Stimulated activated CD4-positive, alpha-beta T cell treated with anti-CD3 and anti-CD28 coated beads, Interleukin-2, amount 100 ng/mL, for 48 hours (primary cell): ENCODE measurements at regions not wholly inside any gene's neighbourhood (a gene's known extent, or its start where the extent isn't known, plus 50 kb on each side); places are given as distances from the start of the nearest gene placed in this dataset.

Experiments
- DNase-seq, 2 donors: peaks; one replicate each; pipeline ENCODE4 v3.0.0-alpha.2; 2020

DNA sequence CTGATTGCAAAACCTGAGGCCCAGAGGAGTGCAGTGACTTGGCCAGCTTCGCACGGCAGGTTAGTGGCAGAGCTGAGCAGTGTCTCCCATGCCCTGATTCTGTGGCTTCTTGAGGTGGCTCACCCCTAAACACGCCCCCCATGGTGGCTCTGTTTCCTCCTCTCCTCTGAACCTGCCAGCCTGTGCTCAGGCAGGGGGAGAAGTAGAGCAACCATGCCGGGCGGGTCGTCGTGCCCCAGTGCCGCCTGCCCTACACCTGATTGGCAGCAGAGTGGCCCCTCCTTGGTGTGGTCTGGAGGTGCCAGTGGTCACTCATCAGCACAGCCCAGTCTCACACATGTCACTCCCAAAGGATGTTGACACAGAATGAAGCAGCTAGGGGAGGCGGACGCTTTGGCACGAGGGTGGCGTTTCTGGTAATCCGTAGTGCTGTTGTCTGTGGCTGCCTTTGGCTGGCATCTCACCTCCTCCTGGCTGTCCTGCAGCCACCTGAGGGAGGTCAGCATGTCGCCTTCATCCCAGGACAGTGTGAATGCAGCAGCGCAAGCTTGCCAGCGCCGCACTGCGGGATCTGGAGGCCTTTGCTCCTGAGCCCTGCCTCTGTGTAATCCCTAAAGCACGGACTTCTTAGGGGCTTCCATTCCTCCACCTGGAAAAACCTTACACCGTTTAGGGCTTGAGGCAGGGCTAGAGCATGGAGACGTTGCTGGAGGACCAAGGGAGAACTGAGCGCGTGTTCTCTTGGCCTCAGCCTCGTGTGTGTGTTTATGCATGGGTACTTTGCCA, 294.7 kb downstream of the SEC14L1 start:
- no peak for DNase-seq

DNA sequence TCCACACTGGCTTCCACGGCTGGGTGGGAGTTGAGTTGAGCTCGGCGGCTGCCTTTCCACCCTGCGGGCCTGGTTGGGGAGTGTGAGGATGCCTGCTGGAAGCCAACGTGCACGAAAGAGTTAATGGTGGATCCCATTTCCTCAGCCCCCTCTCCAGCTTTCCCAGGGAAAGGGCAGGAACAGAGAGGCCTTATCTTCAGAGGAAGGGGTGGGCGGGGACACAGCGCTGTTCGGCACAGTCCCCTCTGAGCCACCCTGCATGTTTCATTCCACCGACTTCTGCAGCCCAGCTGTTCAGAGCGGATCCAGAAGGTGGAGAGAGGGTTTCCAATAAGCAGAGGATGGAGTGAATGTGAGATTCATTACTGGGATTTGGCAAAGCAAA, 295.3 kb downstream of the SEC14L1 start:
- no peak for DNase-seq

GRCh38 chr17:77436481-77436880, 295.7 kb downstream of the SEC14L1 start:
- DNase-seq: no peak

GRCh38 chr17:77437017-77437416, 296.2 kb downstream of the SEC14L1 start:
- DNase-seq: no peak

DNA sequence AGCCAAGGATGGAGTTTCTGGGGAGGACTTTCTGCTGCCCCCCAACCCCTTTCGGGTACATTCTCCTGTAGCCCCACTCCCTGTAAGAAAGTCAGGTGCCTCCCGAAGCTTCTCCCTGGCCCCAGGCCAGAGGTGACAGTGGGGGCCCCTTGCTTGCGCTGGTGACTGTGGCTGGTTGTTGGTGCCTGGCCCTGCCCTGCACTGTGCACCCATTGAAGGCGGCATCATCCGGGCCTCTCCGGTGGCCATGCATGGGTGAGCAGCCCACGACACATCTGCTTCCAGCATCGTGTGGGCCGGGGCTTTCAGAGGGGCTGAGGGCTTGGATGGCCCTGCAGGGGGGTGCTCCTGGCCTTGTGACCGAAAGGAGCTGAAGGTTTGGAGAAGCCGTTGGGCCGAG, 297.0 kb downstream of the SEC14L1 start:
- no peak for DNase-seq

- no peak for DNase-seq
Observed at GRCh38 chr17:77438241-77439188, 297.7 kb downstream of the SEC14L1 start.

- no peak for DNase-seq
Observed at GRCh38 chr17:77439189-77440018, 298.6 kb downstream of the SEC14L1 start.

DNA sequence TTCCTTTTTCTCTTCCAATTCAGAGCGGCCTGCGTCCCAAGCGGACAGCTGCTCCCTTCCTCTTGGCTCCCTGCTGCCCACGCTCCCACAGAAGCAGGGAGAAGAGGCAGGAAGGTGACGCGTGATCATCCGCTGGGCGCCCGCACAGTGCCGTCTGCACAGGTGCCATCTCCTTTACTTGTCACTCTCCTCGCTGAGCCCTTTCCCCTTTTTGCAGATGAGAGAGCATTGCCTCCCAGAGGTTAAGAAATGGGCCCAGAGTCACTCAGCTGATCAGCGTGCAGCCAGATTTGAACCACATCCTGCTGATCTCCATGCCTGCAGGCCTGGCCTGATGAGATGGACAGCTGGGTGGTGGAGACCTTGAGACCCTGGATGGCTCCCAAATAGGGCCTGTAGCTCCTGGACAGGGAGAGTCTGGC, 299.8 kb downstream of the SEC14L1 start:
- DNase-seq: no peak

DNA sequence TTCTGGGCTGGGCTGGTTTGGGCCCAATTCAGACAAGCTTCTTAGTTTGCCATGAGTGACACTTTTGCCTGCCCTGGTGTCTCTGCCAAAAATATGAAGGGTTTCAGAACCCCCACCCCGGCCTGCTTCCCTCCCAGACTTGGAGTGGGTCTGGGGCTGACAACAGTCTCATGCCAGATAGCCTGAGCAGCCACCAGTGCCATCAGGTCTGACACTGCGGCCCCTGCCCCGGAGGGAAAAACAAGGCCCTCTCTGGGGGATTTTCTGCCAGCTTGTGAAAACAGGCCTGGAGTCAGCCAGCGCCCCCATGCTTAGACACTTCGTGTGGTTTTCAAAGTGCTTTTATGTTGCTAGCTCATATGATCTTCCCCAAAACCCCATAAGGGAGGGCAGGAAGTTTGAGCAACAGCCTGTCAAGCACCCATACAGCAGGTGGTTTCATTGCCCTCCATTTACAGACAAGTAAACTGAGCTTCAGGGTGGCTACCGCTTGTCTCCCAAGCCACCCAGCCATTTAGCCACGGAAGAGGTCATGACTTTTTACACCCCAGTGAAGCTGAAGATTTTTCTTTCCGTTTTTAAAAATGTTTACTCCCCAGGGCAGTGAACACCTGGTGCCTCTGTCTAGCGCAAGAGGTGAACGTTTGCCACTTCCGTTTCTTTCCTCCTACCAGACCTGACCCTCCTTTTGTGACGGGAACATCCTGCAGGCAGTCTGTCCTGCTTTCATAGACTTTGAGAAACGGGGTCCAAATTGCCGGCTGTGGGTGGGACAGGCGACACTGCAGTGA, 300.6 kb downstream of the SEC14L1 start:
- no peak for DNase-seq

GRCh38 chr17:77441940-77442339, 301.2 kb downstream of the SEC14L1 start:
- no peak for DNase-seq

DNA sequence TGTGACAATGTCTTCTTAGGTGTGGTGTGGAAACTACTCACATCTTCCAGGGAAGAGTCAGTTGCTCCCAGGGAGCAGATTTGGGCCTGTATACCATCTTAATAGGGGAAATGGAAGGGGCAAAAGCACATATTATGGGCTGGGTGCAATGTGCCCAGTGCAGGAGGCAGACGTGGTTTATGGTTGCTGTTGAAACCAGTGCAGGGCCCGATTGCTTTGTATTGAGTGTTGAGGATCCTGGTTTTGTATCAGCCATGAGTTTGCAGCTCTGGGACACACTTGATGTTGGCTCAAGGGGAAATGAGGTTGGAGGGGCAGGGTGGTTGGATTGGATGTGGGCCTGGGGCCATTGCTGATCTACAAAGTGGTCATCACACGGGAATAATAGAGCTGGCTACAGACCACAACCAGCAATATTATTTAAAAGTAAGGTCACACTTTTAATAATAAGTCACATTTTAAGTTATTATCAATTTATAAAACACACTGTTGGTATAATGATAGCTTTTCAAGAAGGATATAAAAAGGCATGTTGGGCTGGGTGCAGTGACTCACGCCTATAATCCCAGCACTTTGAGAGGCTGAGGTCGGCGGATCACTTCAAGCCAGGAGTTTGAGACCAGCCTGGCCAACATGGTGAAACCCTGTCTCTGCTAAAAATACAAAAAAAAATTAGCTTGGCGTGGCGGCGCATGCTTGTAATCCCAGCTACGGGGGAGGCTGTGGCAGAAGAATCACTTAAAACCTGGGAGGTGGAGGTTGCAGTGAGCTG, 302.4 kb downstream of the SEC14L1 start:
- DNase-seq: no peak

DNA sequence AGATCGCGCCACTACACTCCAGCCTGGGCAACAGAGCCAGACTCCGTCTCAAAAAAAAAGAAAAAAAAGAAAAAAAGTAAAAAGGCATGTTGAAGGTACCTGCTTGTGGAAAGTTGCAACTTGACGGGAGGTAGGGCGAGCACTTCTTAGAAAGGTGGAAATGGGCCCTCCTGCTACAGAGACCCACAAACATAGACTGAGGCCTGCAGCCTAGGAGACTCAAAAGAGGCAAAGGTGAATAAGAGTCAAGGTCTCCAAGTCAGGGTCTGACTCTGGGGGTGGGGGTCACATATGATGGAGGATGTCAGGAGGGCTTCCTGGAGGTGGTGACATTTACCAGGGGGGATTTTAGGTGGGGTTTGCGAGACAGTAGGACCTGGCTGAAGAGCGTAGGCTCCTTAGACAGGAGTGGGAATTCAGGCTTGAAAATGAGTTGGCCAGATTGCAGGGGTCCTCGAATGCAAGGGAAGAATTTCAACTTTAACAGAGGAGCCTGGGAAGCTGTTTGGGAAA, 303.0 kb downstream of the SEC14L1 start:
- no peak for DNase-seq

- DNase-seq: no peak
Observed at GRCh38 chr17:77444628-77444983, 303.8 kb downstream of the SEC14L1 start.

DNA sequence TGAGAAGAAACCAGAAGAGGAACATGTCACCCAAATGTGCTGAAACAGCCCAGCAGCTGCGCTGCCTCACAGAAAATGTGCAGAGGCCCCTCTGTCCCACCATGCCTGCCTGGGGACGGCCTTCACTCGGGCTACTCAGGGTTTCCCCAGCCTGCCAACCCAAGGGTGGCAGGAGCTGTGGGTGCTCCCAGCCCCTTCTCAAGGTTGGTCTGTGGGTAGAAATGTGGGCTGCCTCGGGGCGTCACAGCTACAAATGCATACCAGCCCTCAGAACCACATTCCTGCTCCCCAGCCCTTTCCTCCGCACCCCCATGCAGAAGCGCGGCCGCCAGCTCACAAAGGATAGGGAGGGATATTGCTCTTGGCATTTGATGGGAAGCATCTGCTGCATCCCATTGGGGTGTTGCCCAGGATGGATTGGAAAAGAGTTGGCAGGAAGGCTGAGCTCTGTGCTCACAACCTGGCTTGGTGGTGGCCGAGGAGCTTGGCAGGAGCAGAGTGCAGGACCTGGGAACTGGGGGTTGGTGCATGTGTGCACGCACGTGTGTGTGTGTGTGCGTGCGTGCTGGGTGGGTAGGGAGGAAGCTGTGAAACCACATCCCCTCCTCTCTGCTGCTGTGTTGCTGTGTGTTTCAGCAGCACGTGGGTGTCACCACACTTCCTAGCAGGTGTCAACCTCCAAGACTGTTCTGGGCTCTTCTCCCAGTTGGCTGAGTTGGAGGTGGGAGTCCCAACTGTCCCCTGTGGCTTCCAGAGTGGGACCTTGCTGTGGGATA, 304.4 kb downstream of the SEC14L1 start:
- no peak for DNase-seq

DNA sequence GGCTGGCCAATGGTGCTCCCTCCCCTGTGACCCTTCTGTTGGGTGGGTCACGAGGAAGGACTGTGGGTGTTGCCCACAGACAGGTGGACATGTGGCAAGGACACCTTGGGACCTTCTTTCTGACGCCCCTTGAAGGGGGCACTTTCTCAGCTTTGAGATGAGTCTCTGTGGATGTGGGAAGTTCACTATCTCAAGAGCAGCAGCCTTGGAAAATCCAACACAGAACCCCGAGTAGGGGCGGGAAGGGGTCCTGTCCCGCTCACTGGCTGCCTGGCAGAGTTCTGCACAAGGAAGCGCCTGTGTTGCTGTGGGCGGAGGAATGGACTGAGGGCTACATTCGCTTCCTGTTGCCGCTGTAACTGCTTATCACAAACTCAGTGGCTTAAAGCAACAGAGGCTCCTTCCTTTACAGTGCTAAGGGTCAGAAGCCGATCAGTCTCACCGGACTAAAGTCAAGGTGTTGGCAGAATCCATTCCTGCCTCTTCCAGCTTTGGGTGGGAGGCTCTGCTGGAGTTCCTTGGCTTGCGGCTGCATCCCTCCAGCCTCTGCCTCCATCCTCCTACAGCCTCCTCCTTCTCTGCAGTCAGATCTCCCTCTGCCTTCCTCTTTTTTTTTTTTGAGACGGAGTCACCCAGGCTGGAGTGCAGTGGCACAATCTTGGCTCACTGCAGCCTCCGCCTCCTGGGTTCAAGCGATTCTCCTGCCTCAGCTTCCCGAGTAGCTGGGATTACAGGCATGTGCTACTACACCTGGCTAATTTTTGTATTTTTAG, 305.2 kb downstream of the SEC14L1 start:
- DNase-seq: no peak

- DNase-seq: no peak
Observed at GRCh38 chr17:77446940-77447634, 306.3 kb downstream of the SEC14L1 start.

DNA sequence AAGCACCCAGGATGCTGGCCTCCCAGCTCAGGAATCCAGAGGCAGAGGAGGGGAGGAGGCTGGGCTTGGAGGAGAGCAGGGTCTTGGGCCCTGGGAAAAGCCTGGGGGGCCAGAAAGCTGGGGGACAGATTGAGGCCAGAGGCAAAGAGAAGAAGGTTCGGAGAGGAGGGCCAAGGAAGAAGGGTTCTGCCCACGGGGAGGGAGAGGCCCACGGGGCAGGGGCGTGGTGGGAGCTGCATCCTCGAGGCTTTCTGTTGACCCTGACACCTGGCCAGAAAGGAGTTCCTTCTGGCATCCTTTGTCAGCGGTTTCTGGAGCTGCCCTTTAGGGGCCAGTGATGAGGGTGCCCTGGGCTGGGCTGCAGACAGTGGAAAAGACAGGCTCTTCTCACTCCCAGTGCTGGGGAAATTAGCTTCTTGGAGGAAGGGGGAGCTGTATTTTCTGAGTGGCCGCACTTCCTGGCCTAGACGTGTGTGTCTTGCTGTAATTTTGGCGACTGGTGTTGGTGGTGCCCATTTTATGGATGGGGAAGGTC, 308.7 kb downstream of the SEC14L1 start:
- no peak for DNase-seq

DNA sequence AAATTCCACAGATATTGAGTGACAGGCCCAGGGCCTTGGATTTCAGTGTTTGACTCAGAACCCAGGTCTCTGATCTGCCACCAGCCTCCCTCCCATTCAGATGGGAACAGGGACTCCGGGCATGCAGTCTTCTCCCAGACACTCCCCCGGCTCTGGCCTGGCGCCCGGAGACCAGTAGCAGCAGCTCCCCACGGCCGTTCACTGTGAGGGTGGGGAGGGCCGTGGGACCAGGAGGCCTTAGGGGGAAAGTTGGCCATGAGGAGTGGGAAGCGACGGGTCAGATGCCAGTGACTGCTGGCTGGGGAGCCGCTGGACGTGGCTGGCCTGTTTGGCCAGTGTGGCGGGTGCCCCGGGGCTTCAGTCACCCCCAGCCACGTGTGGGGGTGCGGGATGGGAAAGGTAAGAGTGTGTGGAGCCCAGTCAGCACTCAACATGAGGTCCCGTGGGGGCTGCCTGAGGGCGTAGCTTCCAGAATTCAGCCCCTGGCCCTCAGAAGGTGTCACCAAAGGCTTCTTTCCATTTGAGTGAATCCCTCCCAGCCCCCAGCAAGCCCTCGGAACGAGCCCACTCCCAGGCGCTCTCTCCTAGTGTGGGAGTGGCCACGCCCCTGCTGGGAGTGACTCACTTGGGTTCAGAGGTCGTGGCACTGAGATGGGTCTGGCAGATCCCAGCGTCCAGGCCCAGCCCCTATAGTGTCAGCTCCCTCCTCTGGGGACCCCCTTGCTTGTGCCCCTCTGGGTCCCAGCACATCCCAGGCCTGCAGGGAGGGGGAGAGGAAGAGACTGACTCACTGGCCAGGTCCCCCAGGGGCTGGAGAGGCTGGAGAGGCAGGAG, 309.4 kb downstream of the SEC14L1 start:
- DNase-seq: no peak
